NB4 (cell line): ENCODE measurements at regions not wholly inside any gene's neighbourhood (a gene's known extent, or its start where the extent isn't known, plus 50 kb on each side); places are given as distances from the start of the nearest gene placed in this dataset.

ENCODE experiments used
- CTCF ChIP-seq: IDR thresholded peaks from one replicate; pipeline ENCODE4 v1.5.1; 2012; ENCODE audit warnings: low read depth, low read length
- MAX ChIP-seq: IDR thresholded peaks from 2 replicates; pipeline ENCODE4 v1.6.1; 2011; ENCODE audit warnings: low read depth, low read length
- POLR2A ChIP-seq: IDR thresholded peaks from 2 replicates; pipeline ENCODE4 v1.6.1; 2011; ENCODE audit warnings: mild to moderate bottlenecking; ENCODE audit not compliant: insufficient read length; ENCODE audit errors: extremely low read depth

GRCh38 chr13:66138172-66138811 lies 1091.8 kb downstream of the PCDH9 start:
- no peak for TF ChIP-seq MAX
- no peak for TF ChIP-seq POLR2A
- TF ChIP-seq CTCF: no peak
